SH-SY5Y (cell line): ENCODE measurements at regions not wholly inside any gene's neighbourhood (a gene's known extent, or its start where the extent isn't known, plus 50 kb on each side); places are given as distances from the start of the nearest gene placed in this dataset.

Experiments used
- GATA2 ChIP-seq: IDR thresholded peaks from 2 replicates; pipeline ENCODE4 v1.6.1; 2011; ENCODE audit warnings: mild to moderate bottlenecking, low read depth, low read length
- GATA3 ChIP-seq: IDR thresholded peaks from 2 replicates; pipeline ENCODE4 v1.6.1; 2011; ENCODE audit warnings: low read depth, mild to moderate bottlenecking, low read length, moderate library complexity

DNA sequence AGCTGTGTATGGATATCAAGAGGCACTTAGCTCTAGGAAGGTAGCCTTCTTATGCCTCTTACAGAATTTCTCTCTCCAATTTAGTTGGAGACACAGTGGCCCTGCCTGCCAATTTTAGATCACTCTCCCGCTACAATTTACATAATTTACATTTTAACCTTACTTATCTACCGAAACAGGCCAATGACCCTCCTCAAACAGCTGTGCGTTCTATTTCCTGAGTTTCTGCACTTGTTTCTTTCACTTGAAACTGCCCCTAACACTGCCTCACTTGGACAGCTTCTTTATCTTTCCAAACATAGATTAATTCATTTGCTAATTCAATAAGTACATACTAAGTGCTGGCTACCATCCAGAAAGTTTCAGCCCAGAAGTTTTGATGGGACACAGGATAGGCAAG, 52.9 kb upstream of the HDDC2 start:
- TF ChIP-seq GATA3: no peak
- no peak for TF ChIP-seq GATA2

DNA sequence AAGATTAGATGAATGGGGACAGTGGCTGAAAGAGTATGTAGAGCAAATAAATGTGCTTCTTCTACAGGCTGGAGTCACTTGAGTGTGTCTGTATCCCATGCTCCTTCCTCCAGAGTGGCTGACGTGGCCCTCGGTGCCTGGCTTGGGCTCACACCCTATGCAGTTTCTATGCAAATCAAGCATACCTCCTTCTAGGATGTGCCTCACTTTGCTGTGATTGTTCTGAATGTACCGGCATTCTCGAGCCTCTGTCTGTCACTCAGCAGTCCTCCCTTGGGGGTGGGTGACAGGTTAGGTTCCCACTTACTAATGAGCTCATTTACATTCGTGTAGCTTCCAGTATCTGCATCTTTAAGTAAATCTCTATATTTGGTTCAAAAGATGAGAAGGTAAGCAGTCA, 55.1 kb upstream of the HDDC2 start:
- no peak for TF ChIP-seq GATA3
- no peak for TF ChIP-seq GATA2

DNA sequence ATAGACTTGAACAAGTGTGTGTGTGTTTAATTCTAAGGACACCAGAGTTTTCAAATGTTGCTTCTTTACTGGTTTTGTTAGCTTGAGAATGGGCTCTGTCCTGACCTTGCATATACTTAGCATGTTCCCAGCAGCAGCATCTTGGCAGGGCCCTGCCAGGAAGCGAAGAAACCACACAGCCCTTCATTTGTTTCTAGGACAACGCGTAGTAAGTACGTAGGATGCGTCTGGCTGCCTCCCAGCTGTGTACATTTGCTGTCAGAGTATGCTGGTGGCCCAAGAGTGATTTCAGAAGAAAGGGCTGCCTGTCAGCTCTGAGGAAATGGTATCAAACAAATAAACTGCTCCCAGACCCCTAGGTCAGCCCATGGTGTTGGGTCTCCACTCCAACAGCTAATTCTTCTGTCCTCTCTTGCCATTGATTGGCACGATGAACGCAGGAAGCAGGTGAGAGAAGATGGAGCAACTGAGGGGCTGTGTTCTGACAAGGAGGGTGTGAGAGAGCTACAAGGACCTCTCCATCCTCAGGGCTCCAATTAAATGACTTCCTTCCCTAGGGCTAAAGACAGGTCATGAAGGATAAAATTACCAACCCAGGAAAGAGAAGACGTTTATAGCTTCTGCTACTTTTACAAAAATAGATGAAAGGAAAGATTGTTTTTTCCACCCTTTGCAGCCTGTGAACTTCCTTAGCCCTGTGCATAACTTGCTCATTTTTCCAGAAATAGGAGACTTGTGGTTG, 55.9 kb upstream of the HDDC2 start:
- no peak for TF ChIP-seq GATA3
- no peak for TF ChIP-seq GATA2

DNA sequence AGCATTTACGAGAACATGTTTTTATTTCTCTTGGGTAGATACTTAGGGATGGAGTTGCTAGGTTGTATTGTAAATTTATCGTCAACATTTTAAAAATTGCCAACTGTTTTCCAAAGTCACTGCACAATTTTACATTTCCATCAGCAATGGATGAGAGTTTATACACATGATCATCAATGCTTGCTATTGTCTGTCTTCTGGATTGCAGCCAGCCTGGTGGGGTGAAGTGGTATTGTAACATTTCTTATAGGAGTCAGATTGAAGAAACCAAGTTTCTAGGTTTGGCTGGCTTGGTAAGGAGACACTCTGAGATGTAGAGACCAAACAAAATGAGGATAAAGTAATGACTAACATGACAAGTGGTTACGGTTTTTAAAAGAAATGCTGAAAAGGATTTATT, 57.1 kb upstream of the HDDC2 start:
- no peak for TF ChIP-seq GATA2
- no peak for TF ChIP-seq GATA3

DNA sequence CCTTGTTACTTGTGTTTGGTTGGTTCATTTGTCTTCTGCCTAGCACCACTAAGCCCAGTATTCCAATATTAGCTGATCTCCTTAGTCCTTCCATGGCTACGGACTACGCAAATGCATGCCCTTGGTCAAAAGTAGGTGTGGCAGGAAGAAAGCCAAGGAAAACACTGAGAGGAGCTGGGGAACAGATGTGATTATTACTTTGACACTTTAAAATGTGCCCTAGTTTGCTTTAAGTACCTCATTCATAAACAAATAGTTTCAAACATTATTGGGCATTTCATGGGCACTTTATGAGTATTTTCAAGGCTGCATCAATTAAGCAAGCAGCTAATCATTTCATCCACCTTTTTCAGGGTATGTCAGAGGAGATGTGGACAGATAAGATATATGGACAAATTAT, 60.1 kb upstream of the HDDC2 start:
- TF ChIP-seq GATA3 (no peak), GATA2 (no peak)

DNA sequence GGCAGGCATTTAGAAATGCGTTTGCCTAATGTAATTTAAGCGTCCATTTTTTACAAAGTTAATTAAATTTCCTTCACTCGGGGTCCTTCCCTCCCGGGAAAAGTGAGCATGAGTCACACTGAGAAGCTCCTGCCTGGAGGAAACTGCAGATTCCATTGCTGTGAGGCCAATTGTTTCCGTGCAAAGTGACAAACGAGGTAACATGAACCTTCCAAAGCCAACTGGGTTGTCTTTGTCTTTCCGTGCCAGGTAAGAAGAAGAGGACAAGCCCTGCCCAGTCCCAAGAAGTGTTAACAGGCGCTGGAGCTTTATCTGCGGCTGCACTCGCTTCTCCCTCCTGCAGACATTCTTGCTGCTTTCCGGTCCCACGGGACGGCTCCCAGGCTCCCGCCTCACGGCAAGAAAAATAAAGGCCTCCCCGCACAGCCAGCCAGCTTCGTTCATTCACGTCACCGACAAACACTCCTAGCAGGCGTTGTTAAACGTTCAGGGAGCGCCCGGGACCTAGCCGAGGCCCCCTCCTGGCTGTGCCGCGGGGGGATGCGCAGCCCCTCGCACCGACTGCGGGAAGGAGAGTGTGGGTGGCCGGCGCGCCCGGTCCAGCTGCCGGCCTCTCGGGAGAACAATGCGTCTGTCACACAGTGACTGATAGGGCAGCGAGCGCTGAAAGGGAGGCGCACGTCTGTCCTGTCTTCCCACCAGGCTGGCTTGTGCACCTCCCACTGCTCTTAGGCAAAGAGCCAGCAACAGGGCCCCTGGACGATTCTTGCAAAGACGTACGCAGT, 61.5 kb upstream of the HDDC2 start:
- TF ChIP-seq GATA2: no peak
- TF ChIP-seq GATA3: no peak

DNA sequence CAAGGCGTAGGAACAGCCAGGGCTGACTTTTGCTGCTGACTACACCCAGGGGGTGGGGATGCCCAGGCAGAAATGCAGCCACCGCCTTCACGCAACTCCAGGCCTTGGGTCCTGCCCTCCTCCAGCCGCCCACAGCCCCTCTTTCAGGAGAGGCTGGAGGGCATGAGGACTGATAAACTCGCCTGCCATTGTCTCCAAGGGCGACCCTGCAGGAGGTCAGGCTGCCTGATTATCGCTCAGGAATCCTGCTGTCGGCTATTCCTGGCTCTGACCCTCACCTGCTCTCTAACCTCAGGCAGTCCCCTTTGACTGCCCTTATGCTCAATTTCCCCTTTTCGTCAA, 62.0 kb upstream of the HDDC2 start:
- no peak for TF ChIP-seq GATA3
- no peak for TF ChIP-seq GATA2

DNA sequence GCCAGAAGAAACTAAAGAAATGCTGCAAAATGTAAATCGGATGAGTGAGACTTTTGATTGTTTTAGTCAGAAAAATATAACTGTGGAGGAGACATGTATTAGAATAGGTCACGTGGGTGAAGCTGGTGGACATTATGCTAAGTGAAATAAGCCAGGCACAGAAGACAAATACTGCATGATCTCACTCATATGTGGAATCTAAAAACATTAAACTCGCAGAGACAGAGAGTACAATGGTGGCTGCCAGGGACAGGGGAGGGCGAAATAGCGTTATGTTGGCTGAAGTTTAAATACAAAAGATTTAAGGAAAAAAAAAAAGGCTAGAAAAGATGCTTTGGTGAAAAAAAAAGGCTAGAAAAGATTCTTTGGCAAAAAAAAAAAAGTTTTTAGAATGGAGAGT, 63.5 kb upstream of the HDDC2 start:
- TF ChIP-seq GATA3 (no peak), GATA2 (no peak)

DNA sequence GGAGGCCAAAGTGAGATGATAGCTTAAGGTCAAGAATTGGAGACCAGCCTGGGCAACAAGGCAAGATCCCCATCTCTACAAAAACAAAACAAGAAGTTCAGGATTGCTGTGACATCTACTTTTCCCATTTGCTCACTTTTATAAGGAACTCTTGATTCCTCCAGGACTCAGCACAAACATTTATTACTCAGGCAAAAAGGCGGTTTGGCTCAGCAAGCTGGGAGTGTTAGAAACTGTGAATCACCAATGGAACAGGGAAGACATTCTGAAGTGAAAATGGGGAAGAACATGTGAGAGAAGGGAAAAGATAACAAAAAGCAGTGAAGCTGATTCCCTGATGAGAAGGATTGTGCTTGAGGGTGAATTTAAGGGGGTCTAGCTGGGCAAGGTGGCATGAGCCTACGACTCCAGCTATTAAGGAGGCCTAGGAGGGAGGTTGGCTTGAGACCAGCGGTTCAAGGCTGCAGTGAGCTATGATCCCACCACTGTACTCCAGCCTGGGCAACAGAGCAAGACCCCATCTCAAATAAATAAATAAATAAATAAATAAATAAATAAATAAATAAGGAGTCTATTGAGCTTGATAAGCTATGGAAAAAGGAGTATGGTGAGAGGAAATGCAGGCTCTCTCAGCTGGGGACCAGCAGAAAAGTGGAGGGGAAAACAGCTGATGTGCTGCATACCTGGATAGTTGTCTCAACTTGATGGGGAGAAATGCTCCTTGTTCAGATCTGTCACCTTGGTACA, 65.4 kb upstream of the HDDC2 start:
- TF ChIP-seq GATA3 (no peak), GATA2 (no peak)

DNA sequence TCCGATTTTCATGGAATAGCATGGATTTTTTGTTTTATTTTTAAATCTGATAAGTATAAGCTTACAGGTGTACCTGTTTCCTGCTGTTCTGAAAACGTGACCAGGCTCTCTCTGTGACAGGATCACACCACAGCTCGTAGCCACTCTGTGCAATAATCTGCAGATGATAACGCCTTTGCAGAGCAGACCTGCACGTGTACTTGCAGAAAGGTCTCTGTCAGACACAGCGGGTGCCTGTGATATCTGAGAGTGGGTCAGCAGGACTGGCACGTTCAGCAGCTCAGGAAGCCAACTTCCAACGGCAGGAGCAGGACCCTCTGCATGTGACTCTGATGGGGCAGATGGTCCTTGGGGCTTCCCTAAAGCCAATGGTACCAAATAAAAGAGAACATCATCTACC, 68.6 kb upstream of the HDDC2 start:
- TF ChIP-seq GATA2 (no peak), GATA3 (no peak)

DNA sequence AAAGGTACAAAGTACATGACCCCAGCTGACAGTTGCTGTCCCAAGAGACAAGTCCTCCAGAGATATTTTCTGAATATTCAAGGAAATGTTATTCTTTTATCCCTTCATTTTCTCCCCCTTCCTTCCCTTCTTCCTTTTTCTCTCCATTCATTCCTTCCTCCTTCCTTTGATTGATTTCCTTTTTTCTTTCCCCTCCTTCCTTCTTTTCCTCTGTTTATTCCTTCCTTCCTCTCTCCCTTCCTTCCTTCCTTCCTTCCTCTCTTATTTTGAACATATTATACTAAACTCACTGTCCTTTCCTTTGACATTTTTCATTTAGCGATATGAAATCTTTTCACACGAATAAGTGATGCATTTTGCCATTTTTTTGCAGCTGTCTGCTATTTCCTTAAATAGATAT, 73.2 kb upstream of the HDDC2 start:
- TF ChIP-seq GATA3 (no peak), GATA2 (no peak)

DNA sequence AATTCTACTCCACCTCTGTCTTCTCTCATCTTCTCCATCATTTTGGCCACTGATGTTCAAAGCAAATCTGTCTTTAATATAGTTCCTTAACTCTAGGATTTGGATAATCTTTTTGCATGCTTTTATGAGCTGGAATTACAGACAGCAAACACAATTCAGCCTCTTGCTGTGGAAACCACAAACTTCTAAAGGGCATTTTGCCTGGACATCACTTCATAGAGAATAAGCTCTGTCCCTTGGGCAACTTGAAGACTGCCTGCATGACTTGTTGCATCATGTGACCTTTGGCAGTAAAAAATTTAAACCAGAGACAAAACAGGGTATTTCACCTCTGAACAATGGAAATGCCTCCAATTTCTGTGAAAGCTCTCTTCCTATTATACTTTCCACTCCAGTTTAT, 74.1 kb upstream of the HDDC2 start:
- TF ChIP-seq GATA3: no peak
- TF ChIP-seq GATA2: no peak

DNA sequence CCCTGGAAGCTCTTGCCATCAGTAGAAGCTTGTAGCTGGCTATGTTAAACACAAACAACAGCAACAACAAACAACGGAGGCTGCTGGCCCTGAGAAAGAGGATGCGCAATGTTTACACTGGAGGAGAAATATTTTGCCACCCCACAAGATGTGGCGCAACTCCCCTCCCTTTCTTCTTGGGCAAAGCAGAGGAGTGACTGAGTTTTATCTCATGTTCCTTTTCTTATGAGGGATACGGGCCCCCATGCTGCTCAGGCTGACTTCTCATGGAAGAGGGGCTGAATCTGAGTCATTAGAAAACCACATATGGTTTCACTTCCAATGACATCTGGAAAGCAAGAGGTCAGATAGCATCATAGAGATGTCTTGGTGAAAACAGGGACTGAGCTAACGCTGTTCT, 75.9 kb upstream of the HDDC2 start:
- TF ChIP-seq GATA3: no peak
- TF ChIP-seq GATA2: peak; percentile 27; the same call in 1 of the 2 replicates

DNA sequence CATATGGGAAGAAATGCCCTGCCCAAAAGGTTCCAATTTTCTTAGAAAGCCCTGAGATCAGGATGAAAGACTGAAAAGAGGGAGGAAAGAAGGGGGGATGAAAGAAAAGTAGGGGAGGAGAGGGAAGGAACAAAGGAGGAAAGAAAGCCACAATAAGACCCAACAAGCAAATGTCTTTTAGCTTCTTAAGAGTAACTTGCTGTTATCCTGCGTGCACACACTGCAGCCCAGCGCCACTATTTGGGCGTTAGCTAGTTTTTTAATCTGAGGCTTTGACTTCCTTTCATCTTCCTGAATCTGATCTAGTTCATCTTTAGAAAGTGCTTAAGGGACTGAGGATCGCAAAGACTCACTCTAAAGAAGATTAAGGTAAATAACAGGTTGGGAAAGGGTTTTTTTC, 77.4 kb upstream of the HDDC2 start:
- TF ChIP-seq GATA2: no peak
- TF ChIP-seq GATA3: no peak

DNA sequence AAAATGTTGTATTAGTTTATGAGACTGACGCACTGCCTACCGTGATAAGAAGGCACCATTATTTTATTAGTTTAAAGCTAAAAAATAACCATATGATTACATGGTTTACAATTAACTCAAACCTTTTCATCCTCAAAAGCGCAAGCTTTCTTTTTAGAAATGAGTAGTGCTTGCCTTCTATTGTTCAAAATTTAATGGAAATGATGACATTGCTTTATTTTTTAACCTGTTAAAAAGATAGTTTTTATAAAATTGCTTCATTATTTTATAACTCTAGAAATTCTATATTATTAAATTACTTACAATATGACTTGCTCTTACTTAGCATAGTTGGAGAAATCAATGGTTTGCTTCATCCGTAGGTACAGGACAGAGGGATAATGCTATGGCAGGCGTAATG, 78.7 kb upstream of the HDDC2 start:
- TF ChIP-seq GATA3 (no peak), GATA2 (no peak)

DNA sequence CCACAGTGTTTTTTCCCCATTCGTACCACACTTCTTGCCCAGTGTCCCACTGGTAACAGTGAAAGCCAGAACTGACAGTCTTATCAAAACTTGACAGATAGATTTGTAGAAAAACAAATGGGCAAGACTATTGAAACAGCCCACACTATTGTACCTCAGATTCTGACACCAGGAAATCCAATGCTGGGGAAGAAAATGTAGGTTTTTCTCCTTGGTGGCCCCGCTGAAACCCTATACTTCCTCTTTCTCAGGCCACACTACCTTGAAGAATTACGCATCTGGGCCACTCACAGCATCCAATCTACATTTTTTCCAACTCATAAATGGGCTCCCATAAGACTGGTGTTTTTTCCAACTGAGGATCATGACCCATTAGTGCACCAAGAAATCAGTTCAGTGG, 90.9 kb upstream of the HDDC2 start:
- TF ChIP-seq GATA2: no peak
- TF ChIP-seq GATA3: no peak
